ENCODE measurements at regions not wholly inside any gene's neighbourhood (a gene's known extent, or its start where the extent isn't known, plus 50 kb on each side); places are given as distances from the start of the nearest gene placed in this dataset.

- Histone ChIP-seq H3K9me3 (no peaks in the 10 kb centered on the region), H3K27me3 (no peaks in the 10 kb centered on the region), H3K4me1 (no peaks in the 10 kb centered on the region), H3K27ac (no peak overlapping the region), H3K4me3 (no peak overlapping the region), H3K36me3 (no peaks in the 10 kb centered on the region)
- intact Hi-C loops (cut with DNase I; ENCODE audit: low total_unique reads): no loop called here
- in situ Hi-C loops (cut with MboI; ENCODE audit: low sequenced_read_pairs in 4 of 4): no loop called here
- no peak for TF ChIP-seq CTCF (IDR thresholded peaks at IDR 0.05 in 4 of 5, conservative IDR thresholded peaks at IDR 0.05 in 1 of 5)
- no peak for TF ChIP-seq POLR2A (IDR thresholded peaks at IDR 0.05)
- no peak for ATAC-seq
- no peak for DNase-seq
These were observed 51.5 kb upstream of the HS3ST2 start for GRCh38 chr16:22762486-22762885.

DNA sequence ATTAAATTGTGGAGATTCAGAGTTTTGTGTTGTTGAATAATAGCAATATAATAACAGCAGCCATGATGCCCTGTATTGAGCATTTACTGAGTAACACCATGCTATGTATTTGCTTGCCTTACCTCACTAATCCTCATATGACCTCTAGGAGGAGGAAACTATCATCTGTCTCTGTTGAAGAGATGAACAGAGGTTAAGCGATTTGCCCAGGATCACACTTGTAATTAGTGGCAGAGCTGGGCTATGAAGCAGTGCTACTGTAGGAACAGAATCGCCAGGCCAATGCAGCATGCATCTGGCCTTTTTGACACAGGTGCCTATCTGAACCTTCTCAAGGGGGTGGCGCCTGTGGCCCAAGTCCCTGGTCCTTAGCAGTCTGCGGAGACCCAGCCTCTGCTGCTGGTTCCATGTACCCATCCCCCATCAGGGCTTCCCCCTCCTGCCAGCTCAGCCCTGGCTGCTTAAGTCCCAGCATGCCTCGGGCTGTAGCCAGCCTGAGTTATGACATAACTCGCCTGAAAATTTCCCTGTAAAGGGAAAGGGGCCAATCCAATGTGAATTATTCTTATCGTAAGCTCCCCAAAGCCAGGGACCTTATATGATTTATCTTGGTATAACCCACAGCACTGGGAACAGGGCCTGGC lies 50.4 kb upstream of the HS3ST2 start:
- Histone ChIP-seq H3K9me3 (no peaks in the 10 kb centered on the region), H3K27ac (no peak overlapping the region), H3K4me1 (no peaks in the 10 kb centered on the region), H3K36me3 (no peaks in the 10 kb centered on the region), H3K4me3 (no peak overlapping the region), H3K27me3 (no peaks in the 10 kb centered on the region)
- in situ Hi-C loops (cut with MboI; ENCODE audit: low sequenced_read_pairs in 4 of 4): no loop called here
- DNase-seq: no peak
- ATAC-seq: no peak
- no peak for TF ChIP-seq CTCF (IDR thresholded peaks at IDR 0.05 in 4 of 5, conservative IDR thresholded peaks at IDR 0.05 in 1 of 5)
- no peak for TF ChIP-seq POLR2A (IDR thresholded peaks at IDR 0.05)
- intact Hi-C loops (cut with DNase I; ENCODE audit: low total_unique reads): no loop called here

Data from gastrocnemius medialis (tissue), 4 donors.